ENCODE measurements at regions not wholly inside any gene's neighbourhood (a gene's known extent, or its start where the extent isn't known, plus 50 kb on each side); places are given as distances from the start of the nearest gene placed in this dataset.

GRCh38 chr14:101501341-101501740 lies 60.0 kb upstream of the DIO3 start:
- TF ChIP-seq CTCF (IDR thresholded peaks at IDR 0.05): no peak
- no peak for TF ChIP-seq POLR2A (IDR thresholded peaks at IDR 0.05)
